Esophagus muscularis mucosa (tissue), 4 donors: ENCODE measurements at regions not wholly inside any gene's neighbourhood (a gene's known extent, or its start where the extent isn't known, plus 50 kb on each side); places are given as distances from the start of the nearest gene placed in this dataset.

Source experiments
- DNase-seq: peaks from one replicate; pipeline ENCODE4 v3.0.0-alpha.2; 2017; ENCODE audit errors: extremely low spot score
- H3K27ac ChIP-seq, 4 donors: fragments of 200-600 bp; sonication (generic); replicated peaks in 1 of 4; 1 replicate in 3 of 4; 2 replicates in 1 of 4; pipeline ENCODE4 v1.5.1; 2016 to 2019; ENCODE audit warnings: mild to moderate bottlenecking in 1 of 4
- H3K27me3 ChIP-seq, 4 donors: fragments of 200-600 bp; sonication (generic); one replicate each; pipeline versions ENCODE4 v1.5.1 to v1.6.0; 2016 to 2019
- H3K36me3 ChIP-seq, 4 donors: fragments of 200-600 bp; sonication (generic); one replicate each; pipeline ENCODE4 v1.5.1; 2016 to 2019
- H3K4me1 ChIP-seq, 4 donors: fragments of 200-600 bp; sonication (generic); one replicate each; pipeline ENCODE4 v1.5.1; 2016 to 2019
- H3K4me3 ChIP-seq, 4 donors: fragments of 200-600 bp; sonication (generic); 1 replicate in 2 of 4; 2 replicates in 2 of 4; pipeline ENCODE4 v1.5.1; 2016 to 2019; ENCODE audit warnings: mild to moderate bottlenecking in 4 of 4, moderate library complexity in 1 of 4
- H3K9me3 ChIP-seq, 4 donors: fragments of 200-600 bp; sonication (generic); 1 replicate in 3 of 4; 2 replicates in 1 of 4; pipeline ENCODE4 v1.5.1; 2016 to 2019
- EP300 ChIP-seq: sonication (generic); formaldehyde crosslinking; IDR thresholded peaks from one replicate; pipeline ENCODE4 v1.6.1; 2017; ENCODE audit warnings: antibody characterized with exemption
- POLR2A ChIP-seq: fragments of 450-650 bp; IDR thresholded peaks from one replicate; pipeline ENCODE4 v1.6.1; 2017; ENCODE audit warnings: antibody characterized with exemption, moderate library complexity, mild to moderate bottlenecking, low read depth
- POLR2AphosphoS5 ChIP-seq, 2 donors: sonication (generic); formaldehyde crosslinking; IDR thresholded peaks; one replicate each; pipeline ENCODE4 v1.6.1; 2017; ENCODE audit warnings: antibody characterized with exemption in 2 of 2
- WGBS: methylation state at CpG from one replicate; pipeline ENCODE4 v1.1.5; 2018; 5-methylcytosine and 5-hydroxymethylcytosine counted together
- intact Hi-C: fragments of 100-400 bp; cut with DNase I; formaldehyde crosslinking; loops from one replicate; pipeline ENCODE4 v1.15.1; 2023
- TF ChIP-seq, protein P1 (sequence below), 3 experiments: fragments of 200-600 bp in 2 of 3; fragments of 450-650 bp in 1 of 3; sonication (generic) in 2 of 3; IDR thresholded peaks; one replicate each; pipeline ENCODE4 v1.5.1; 2017 to 2019; ENCODE audit warnings: antibody characterized with exemption in 3 of 3, mild to moderate bottlenecking in 2 of 3, moderate library complexity in 1 of 3

DNA sequence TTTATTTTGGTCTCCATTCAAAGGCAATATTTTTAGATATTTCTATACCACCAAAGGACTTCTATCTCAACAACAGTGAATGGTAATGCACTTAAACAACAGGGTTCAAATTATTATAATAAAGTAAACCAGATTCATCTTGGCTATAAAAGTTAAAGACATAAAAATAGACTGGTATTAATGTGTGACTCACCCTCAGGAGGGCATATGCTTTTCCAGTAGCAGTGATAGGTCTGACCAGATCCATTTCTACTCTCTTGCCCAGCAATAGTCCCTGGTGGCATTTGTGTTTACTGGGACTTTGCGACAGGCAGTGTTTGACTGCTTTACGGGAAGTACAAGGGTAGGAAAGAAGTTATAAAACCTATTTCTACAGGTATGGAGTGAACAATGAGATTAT is 353.2 kb upstream of the ATP2B1 start:
- WGBS = 92% methylated on average over 2 of the region's 2 CpGs
- no peaks in the 10 kb centered on the region for H3K36me3 ChIP-seq
- no peak for TF ChIP-seq POLR2AphosphoS5 (IDR thresholded peaks at IDR 0.05)
- TF ChIP-seq, protein P1, sequence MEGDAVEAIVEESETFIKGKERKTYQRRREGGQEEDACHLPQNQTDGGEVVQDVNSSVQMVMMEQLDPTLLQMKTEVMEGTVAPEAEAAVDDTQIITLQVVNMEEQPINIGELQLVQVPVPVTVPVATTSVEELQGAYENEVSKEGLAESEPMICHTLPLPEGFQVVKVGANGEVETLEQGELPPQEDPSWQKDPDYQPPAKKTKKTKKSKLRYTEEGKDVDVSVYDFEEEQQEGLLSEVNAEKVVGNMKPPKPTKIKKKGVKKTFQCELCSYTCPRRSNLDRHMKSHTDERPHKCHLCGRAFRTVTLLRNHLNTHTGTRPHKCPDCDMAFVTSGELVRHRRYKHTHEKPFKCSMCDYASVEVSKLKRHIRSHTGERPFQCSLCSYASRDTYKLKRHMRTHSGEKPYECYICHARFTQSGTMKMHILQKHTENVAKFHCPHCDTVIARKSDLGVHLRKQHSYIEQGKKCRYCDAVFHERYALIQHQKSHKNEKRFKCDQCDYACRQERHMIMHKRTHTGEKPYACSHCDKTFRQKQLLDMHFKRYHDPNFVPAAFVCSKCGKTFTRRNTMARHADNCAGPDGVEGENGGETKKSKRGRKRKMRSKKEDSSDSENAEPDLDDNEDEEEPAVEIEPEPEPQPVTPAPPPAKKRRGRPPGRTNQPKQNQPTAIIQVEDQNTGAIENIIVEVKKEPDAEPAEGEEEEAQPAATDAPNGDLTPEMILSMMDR (IDR thresholded peaks at IDR 0.05) = no peak
- TF ChIP-seq EP300 = no peak
- TF ChIP-seq POLR2A = no peak

DNA sequence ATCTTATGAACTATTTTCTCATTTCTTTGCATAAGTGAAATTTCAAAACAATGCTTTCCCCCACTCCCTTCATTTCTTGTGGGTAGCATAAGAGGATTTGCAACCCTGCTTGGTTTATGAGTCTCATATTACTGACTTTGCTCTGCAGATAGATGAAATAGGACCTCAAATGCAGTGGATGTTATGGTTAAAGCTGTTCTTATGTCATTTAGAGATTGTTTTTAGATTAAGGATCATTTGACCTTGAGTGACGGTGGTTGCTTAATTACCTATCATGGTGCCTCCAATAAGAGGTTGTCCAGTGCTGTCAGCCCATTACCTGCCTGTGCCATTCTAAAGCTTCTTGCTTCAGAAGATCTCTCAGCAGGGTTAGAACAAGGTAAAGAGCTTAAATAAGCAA is 351.4 kb upstream of the ATP2B1 start:
- no peak overlapping the region for H3K27ac ChIP-seq
- TF ChIP-seq, protein P1 (IDR thresholded peaks at IDR 0.05) = no peak
- TF ChIP-seq POLR2A (no peak), POLR2AphosphoS5 (IDR thresholded peaks at IDR 0.05) (no peak), EP300 (no peak)
- peaks cover 0 to 24% (median 2%) of the 10 kb centered on the region in 4 donors for H3K4me1 ChIP-seq
- intact Hi-C loops = no loop called here
- no peak for DNase-seq
- H3K9me3 ChIP-seq = no peaks in the 10 kb centered on the region
- H3K4me3 ChIP-seq = no peak overlapping the region
- WGBS = 100% methylated on average over 1 of the region's 1 CpG
- H3K27me3 ChIP-seq = no peaks in the 10 kb centered on the region
- no peaks in the 10 kb centered on the region for H3K36me3 ChIP-seq

More for the DNA sequence above, 353.2 kb upstream of the ATP2B1 start:
- Histone ChIP-seq H3K27me3 (no peaks in the 10 kb centered on the region), H3K9me3 (no peaks in the 10 kb centered on the region), H3K4me1 (peaks cover 0 to 29% (median 4%) of the 10 kb centered on the region in 4 donors), H3K4me3 (no peak overlapping the region), H3K27ac (no peak overlapping the region)
- intact Hi-C loops = no loop called here
- DNase-seq = no peak

DNA sequence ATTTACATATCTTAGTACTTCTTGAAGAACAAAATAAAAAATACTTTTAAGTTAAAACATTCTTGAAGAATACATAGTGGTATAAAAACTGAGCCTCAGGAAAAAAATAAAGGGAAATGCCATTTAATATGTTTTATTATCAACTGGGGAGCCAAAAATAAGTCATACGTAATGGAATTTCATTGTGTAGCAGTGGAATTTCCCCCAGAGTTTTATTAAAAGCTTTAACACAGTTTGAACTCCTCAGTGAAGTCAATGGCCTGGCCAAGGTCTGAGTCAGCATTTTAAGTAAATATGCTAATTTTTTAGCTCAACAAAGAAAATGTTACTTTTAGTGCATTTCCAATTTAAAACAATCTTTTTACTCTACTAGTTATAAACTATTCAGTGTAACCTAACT is 350.1 kb upstream of the ATP2B1 start:
- DNase-seq = no peak
- H3K36me3 ChIP-seq = no peaks in the 10 kb centered on the region
- peaks cover 0 to 18% (median 0%) of the 10 kb centered on the region in 4 donors for H3K4me1 ChIP-seq
- WGBS = 14% methylated on average over 1 of the region's 1 CpG
- TF ChIP-seq POLR2A = no peak
- no peak for TF ChIP-seq EP300
- TF ChIP-seq, protein P1 (IDR thresholded peaks at IDR 0.05) = no peak
- TF ChIP-seq POLR2AphosphoS5 (IDR thresholded peaks at IDR 0.05) = no peak
- no peak overlapping the region for H3K4me3 ChIP-seq
- H3K27ac ChIP-seq = no peak overlapping the region
- H3K9me3 ChIP-seq = no peaks in the 10 kb centered on the region
- H3K27me3 ChIP-seq = no peaks in the 10 kb centered on the region
- intact Hi-C loops = no loop called here

DNA sequence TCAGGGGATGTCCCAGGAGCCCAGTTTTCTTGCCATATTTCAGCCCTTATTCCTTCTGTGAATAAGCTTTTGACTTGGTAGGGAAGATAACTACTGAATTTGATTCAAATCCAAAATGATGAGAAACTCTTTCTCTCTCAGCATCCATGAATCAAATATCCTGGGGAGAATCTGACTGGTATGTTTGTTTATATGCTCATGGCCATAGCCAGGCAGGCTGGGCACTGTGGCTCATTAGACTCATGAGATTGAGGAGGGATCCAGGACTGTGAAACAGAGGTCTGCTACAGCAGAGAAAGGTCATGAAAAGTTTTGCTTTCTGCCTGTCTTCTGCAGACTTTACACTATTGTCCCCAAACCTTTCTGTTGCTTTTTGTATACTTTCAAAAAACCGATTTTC is 346.4 kb upstream of the ATP2B1 start:
- no peak for DNase-seq
- Histone ChIP-seq H3K36me3 (no peaks in the 10 kb centered on the region), H3K4me1 (peaks cover 0 to 18% (median 0%) of the 10 kb centered on the region in 4 donors), H3K9me3 (no peaks in the 10 kb centered on the region), H3K27ac (no peak overlapping the region), H3K4me3 (no peak overlapping the region), H3K27me3 (no peaks in the 10 kb centered on the region)
- TF ChIP-seq POLR2AphosphoS5 (IDR thresholded peaks at IDR 0.05) (no peak), EP300 (no peak), POLR2A (no peak)
- TF ChIP-seq, protein P1 (IDR thresholded peaks at IDR 0.05) = no peak
- WGBS = 74% methylated on average over 1 of the region's 1 CpG
- intact Hi-C loops = no loop called here

DNA sequence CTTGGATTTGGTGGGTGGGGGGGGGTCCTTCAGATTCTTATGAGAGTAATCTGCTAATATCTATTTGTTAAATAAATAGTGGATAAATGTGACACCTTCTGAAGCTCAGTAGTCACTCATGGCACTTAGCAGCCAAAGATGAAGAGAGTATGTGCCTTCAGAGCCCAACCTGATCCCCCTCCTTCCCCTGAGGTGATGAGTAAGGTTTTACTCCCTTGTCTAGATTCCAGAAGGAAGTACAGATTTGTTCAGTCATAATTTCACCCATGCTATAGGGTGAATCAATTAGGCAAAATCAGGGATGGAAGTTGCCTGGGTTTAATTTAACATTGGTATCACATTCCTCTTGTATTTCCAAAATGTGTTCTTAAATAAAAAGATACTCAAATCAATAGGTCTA is 340.3 kb upstream of the ATP2B1 start:
- Histone ChIP-seq H3K27me3 (no peaks in the 10 kb centered on the region), H3K9me3 (no peaks in the 10 kb centered on the region), H3K36me3 (no peaks in the 10 kb centered on the region), H3K4me3 (no peak overlapping the region), H3K4me1 (no peaks in the 10 kb centered on the region), H3K27ac (no peak overlapping the region)
- TF ChIP-seq, protein P1 (IDR thresholded peaks at IDR 0.05) = no peak
- no peak for TF ChIP-seq POLR2A
- no peak for TF ChIP-seq POLR2AphosphoS5 (IDR thresholded peaks at IDR 0.05)
- no peak for TF ChIP-seq EP300
- intact Hi-C loops = no loop called here
- no peak for DNase-seq
